Activated effector memory CD4-positive, alpha-beta T cell treated with anti-CD3 and anti-CD28 coated beads, Interleukin-2, amount 50 U/mL, for 16 hours (primary cell): ENCODE measurements at regions not wholly inside any gene's neighbourhood (a gene's known extent, or its start where the extent isn't known, plus 50 kb on each side); places are given as distances from the start of the nearest gene placed in this dataset.
"Not testable (repeated sequence)": the region's sequence is repeated elsewhere in the genome, so short reads cannot be mapped to it uniquely, and the experiment has no call there.

Source experiments
- DNase-seq: peaks from one replicate; pipeline ENCODE4 v3.0.0-alpha.2; 2020

DNA sequence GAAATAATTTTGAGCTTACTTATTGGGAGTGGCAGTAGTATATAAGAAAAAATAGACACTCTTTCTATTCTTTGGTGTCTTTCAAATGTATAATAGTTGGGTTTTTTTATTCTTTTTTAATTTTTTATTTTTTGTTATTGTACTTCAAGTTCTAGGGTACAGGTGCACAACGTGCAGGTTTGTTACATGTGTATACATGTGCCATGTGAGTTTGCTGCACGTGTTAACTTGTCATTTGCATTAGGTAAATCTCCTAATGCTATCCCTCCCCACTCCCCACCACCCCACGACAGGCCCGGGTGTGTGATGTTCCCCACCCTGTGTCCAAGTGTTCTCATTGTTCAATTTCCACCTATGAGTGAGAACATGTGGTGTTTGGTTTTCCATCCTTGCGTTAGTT lies 1552.4 kb upstream of the B3GALT2 start:
- not testable (repeated sequence) for DNase-seq

DNA sequence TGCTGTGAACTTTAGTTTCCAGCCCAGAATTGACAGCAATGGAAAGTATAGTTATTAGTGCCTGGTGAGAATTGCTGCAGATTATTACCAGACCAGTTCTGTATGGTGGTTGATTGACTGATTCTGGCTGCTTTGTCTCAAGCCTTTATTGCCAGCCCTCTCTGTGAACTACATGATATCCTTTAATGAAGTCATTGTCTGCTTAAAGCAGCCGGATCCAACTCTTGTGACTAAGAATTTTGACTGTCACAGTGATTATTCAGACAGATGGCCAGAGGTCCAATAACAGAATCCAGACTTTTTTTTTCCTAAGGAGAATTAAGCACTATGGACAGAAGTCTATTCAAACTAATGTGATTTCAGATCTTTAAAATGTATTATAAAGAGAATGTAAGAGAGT lies 1548.6 kb upstream of the B3GALT2 start:
- DNase-seq, result no peak

DNA sequence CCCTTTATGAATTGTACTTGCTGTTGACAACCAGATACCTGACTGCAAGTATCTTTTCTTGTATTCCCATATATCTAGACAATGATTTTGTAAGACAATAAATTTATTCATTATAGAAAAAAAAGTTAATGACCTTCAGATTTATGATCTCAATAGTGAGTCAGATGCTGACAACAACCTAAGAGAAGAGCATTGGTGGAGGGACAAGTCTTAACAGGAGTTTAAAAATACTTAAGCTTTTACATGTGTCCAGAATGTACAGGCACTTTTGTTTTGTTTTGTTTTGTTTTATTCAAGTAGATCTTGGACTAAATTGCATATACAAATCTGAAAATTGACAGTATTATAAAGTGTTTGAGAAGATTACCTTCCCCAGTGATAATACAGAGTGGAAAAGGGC lies 1544.6 kb upstream of the B3GALT2 start:
- no peak for DNase-seq

DNA sequence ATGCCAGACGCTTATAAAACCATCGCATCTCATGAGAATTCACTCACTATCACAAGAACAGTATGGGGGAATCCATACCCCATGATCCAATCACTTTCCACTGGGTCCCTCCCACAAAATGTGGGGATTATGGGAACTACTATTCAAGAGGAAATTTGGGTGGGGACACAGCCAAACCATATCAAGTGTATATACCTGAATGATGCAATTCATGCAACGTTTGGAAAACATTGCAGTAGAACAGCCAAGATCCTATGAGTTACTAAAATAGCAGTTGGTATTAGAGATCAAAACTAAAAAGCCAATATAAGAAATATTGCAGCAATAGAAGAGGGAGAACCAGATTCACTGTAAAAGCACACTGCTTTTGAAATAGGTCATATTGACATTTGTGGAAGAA lies 1543.9 kb upstream of the B3GALT2 start:
- no peak for DNase-seq

DNA sequence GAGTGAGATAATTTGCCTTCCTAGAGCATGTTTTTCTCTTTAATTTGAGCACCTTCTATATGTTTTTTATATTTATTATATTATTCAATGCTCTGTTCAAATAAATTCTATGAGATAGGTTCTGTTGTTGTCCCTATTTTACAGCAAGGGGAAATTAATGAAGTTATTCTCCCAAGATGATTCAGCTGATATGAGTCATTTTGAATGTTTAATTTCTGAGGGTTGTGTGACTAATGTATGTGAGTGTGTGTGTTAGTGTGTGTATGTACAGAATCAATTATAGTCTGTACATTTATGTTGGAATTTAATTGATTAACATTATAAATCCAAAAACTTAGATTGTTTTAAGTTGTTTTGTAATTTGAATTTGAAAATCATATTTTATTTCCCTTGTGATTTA lies 1536.7 kb upstream of the B3GALT2 start:
- DNase-seq, result no peak

DNA sequence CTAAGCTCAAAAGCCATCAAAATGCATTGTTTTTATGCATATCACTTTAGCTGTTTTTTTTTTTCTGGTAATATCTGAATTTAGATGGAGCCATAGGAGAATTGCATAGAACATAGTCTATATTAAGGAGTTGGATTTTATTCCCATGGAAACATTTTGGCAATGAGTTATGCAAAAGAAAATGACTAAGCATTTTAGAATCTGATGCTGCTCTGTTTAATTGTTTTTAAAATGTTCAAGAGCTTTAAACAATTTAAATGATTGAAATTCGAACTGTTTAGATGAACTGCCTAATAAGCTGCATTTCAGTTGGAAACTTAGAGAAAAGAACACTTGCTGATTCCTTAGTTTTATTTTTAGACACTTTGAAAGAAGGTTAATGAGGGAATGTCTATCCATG lies 1531.5 kb upstream of the B3GALT2 start:
- DNase-seq, result no peak

DNA sequence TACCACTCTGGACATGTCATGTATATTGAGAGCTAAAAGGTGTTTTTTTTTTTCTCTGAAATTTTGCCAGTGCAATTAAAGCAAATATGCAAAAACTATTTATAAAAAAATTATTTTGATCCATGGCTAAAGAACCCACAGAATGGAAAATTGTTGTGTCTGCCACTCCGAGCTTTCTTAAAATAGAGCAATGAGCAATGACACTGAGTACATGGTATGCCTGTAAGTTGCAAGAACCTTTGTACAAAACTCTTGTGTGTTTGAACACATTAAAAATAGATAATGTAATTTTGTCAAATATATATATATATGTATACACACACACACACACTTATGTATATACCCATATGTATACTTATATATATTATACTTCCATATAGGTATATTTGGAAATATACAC lies 1530.9 kb upstream of the B3GALT2 start:
- no peak for DNase-seq

DNA sequence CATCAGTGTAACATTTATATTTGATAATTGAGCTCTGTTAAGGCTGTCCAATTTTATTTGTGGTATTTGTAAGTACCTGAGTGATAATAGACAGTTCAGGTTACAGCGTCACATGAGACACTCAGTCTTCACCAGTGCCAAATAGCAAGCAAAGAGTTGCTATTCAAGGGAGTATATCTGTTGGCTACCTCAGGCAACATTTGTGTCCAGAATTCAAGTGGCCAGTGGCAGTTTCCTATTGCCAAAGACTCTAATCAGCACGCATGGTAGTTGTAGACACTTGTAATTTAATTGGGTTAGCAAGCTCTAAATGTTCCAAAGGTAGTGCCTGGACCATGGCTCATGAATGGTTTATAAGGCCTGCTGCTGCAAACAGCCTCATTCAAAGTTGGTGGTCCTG lies 1524.3 kb upstream of the B3GALT2 start:
- no peak for DNase-seq

DNA sequence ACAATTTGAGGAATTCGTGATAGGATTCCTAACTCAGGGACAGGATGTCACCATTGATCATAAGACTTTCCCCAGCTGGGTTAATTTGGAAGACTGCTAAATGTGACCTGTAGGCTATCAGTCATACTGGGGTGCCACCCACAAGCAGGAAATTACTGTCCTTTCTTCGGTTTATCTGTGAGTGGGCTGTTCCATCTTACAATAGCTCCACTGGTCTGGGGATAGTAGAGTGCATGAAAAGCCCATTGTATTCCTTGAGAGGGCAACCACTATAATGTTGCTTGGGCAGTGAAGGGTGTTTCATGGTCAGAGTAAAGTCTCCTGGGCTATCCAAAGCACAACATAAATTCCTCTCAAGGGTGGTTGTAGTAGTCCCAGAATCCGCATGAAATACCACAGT lies 1523.0 kb upstream of the B3GALT2 start:
- DNase-seq, result no peak

DNA sequence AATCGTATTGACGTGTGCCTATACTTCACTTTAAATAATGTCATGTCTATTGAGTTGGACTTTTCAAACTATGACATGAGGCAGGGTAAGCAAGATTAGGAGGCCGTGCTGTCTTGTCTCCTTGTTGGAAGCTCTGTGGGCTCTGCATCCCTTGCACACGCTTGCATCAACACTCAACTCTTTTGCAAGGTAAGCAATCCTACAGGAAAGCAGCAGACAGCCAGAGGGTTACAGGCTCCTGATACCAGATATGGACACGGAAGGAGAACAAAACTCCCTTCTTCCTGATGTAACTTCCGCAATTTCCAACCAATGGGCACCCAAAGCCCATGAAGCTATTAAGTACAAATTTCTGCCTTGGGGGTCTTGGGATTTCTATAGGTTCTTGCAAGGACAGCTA lies 1520.7 kb upstream of the B3GALT2 start:
- no peak for DNase-seq

DNA sequence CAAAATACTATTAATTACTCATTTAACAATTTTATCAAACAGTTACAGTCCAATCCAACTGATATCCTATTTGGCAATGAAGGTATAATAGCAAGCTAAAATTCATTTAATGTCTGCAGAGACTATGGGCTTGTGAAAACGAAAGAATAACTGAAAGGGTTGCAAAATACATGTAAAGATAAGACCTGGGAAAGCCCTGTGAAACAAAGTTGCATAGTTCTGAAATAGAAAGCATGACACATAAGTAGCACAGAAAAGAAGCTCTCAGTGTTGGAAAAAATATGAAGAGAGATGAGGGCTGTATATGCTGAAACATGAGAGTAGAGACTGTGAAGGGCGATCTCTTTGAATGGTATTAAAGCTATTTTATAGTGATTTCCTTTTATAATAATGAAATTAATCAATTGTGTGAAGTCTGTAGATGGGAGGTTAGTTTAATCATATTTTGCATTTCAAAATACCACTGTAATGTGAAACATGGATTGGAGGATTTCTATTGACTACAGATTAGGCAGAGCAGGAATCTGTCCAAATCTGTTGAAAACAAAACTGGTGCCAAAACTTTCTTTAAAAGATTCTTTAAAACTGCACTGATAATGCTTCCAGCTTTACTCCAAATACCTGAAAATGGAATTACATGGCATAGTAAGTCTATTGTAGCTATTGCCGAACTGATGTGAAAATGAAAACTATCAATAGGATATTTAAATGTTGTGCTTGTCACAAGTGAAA lies 1518.9 kb upstream of the B3GALT2 start:
- no peak for DNase-seq

DNA sequence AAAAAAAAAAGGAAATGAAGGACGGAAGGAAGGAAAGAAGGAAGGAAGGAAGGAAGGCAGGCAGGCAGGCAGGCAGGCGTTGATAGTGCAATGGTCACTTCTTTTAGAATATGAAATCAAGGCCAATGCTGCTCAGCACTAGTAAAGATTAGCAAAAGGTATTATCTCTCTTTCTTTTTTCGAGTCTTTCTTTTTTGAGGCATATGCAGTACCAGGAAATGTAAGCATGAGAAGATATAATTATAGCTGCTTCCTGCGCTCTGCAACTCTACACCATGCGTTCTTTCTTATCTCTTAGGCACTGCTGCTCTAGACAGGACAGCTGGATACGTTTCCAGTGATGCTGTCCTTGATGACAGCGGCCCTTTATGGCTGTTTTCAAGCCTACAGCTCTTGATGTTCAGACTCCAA lies 1512.5 kb upstream of the B3GALT2 start:
- no peak for DNase-seq

DNA sequence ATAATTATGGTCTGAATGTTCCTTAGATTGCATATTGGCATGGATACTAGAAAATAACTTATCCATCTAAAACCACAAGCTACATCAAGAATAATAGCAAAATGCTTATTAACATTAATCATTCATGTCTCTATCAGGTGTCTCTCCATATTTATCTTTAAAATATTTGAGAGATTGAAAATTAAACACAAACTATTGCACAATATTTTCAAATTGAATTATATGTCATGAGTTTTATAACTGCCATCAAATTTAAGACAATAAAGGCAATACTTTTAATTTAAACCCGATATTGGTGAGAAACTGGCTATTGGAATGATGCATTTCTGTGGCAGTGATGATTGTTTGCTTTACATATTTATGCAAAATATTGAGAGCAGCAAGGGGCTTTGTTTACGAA lies 1506.8 kb upstream of the B3GALT2 start:
- no peak for DNase-seq

DNA sequence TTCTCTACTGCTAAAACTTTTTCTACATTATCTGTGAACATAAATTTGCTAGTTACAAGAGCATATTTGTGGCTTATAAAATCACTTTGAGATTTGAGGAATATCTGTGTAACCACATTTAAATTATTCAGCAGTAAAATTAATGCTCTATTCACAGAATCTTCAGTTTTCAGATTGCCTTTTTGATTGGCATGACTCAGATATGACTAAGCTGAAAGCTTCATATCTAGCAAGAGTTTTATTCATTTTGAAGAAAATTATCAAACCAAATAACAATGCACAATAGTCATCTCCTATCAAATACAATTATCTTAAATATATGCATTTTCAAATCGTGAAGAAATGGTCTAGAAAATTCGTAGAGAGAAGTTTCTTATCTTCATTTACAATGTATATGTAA lies 1498.2 kb upstream of the B3GALT2 start:
- no peak for DNase-seq

DNA sequence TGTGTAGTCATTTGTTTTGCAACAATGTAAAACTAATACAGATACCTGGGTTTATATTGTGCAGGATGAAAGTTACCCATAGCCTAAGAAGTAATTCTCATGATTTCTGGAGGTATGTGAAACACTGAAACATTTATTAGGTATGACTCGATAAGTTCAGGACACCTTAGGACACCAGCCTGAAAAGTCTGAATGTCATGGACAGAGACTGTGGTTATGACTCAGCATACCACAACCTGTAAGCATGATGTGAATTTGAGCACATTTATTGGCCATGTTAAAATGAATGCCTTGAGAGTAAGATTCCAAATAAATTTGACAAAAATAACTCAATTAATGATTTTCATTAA lies 1471.7 kb upstream of the B3GALT2 start:
- DNase-seq, result no peak

DNA sequence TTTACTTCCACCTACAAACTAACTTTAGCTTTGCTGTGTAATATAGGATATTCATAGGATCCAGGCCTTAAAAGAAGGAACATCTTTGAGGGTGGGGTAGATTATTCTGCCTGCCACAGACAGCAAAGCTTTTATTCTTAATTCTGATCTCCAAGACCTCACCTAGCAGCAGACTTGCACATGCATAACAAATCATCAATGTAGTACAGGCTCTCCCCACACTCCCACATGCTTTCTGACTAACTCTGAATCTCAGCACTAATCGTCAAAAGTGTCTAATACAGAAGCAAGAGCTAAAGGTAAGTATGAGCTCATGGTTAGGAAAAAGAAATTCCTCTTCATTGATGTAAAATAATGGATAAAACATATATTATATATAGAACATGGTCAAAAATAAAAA lies 1468.5 kb upstream of the B3GALT2 start:
- no peak for DNase-seq

DNA sequence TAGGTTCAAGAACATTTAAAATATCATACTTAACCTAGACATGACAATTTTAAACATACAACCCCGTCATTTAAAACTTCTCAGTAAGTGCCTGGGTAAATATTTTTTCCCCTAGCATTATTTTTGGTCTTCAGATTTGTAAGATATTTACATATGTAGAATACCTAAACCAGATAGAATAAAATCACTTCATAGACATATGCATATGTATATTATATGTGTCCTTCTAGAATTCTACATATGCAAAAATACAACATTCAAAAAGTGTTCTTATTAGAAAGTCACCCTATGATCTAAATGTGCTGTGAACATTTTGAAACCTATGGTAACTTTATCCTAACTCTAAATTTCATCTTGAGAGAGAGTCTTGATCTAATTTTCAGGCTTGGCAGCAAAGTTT lies 1467.0 kb upstream of the B3GALT2 start:
- DNase-seq, result no peak

DNA sequence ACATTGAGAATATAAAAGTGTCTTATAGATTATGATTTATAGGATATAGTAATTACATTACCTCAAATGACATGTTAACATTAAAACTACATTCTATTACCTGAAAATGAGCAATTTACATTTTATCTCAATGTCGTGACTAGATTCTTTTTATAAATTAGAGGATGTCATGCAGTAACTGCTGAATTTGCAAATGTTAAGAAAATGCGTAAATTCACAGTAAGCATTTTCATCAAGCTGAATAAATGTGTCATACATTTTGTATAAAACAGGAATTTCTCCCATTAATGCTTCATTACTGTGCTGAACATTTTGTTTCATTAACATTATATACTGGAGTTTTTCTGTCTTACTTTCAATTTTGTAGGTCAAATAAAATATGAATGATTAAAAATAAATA lies 1460.7 kb upstream of the B3GALT2 start:
- no peak for DNase-seq

DNA sequence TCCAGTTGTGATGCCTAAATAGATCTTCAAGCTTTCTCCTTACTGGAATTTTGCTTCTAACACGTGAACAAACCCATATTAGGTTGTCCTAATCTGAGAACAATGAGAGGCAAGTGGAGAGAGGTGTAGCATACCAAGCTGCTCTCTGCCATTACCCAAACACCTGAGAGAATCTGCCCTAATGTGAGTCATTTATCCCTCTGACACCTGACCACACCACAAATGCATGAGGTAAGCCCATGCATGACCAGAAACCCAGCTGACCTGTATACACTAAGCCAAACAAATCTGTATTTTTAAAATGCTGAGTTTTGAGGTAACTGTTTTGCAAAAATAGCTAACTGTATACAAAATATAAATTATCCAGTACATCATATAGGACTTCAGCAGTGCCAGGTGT lies 1458.1 kb upstream of the B3GALT2 start:
- DNase-seq, result no peak

DNA sequence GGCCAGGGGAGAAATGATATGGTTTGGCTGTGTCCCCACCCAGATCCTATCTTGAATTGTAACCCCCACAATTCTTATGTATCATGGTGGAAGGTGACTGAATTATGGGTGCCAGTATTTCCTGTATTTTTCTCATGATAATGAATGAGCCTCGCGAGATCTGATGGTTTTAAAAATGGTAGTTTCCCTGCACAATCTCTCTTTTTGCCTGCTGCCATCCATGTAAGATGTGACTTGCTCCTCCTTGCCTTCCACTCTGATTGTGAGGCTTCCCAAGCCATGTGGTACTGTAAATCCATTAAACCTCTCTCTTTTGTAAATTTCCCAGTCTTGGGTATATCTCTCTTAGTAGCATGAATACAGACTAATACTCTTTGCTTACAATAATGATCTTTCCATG lies 1453.9 kb upstream of the B3GALT2 start:
- DNase-seq, result no peak

DNA sequence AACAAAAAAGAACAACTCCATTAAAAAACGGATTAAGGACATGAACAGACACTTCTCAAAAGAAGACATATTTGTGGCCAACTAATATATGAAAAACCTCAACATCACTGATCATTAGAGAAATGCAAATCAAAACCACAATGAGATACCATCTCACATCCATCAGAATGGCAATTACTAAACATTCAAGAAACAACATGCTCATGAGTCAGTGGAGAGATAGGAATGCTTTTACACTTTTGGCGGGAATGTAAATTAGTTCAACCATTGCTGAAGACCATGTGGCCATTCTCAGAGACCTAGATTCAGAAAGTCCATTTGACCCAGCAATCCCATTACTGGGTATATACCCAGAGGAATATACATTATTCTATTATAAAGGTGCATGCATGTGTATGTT lies 1442.6 kb upstream of the B3GALT2 start:
- no peak for DNase-seq

DNA sequence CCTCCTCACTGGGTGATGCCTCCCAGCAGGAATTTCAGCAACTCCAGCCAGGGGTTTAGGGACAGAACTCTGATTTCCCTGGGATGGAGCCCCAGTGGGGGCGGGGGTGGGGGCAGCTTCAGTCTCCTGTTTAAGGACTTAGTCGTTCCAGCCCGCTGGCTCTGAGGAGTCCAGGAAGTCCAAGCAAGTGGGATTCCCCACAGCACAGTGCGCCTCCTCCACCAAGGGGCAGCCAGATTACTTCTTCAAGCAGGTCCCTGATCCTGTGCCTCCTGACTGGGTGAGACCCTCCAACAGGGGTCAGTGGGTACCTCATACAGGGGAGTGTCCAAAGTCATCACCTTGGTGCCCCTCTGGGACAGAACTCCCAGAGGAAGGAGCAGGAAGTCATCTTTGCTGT lies 1438.4 kb upstream of the B3GALT2 start:
- no peak for DNase-seq

DNA sequence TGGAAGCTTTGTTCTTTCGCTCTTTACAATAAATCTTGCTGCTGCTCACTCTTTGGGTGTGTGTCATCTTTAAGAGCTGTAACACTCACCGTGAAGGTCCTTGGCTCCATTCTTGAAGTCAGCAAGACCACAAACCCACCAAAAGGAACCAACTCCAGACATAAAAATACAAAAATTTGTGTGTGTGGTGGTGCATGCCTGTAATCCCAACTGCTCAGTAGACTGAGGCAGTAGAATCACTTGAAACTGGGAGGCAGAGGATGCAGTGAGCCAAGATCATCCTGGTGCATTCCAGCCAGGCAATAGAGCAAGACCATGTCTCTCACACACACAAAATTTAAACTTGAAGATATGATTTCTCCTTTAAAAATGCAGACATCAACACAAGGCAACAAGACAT lies 1431.7 kb upstream of the B3GALT2 start:
- no peak for DNase-seq

DNA sequence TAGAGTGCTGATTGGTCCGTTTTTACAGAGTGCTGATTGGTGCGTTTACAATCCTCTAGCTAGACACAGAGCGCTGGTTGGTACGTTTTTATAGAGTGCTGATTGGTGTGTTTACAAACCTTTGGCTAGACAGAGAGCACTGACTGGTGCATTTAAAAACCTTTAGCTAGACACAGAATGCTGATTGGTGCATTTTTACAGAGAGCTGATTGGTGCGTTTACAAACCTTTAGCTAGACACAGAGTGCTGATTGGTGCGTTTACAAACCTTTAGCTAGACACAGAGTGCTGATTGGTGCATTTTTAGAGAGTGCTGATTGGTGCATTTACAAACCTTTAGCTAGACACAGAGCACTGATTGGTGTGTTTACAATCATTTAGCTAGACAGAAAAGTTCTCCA lies 1430.9 kb upstream of the B3GALT2 start:
- not testable (repeated sequence) for DNase-seq

DNA sequence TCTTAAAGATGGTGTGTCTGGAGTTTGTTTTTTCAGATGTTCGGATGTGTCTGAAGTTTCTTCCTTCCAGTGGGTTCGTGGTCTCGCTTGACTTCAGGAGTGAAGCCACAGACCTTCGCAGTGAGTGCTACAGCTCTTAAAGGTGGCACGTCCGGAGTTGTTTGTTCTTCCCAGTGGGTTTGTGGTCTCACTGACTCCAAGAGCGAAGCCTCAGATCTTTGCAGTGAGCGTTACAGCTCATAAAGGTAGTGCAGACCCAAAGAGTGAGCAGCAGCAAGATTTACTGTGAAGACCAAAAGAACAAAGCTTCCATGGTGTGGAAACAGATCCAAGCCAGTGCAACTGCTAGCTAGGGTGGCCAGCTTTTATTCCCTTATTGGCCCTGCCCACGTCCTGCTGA lies 1430.4 kb upstream of the B3GALT2 start:
- no peak for DNase-seq

DNA sequence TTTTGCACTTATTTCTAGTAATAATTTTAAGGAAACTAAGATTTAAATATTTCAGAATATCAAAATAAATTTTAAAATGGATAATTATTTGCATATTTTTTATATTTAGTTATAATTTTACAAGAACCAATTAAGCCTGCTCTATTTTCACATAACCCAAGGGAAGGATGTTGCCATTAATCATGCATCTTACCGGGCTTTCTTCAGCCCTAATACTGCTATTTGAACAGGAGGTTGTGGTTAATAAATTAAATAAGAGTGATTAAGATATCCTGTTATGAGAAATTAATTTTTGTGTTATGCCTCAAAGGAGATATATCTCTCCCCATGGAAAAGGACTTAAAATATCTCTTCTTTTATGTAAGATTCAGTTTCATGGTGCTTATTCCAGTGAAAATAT lies 1415.8 kb upstream of the B3GALT2 start:
- no peak for DNase-seq
